ENCODE measurements at regions not wholly inside any gene's neighbourhood (a gene's known extent, or its start where the extent isn't known, plus 50 kb on each side); places are given as distances from the start of the nearest gene placed in this dataset.

- H3K27me3 Mint-ChIP-seq (ENCODE audit: low read depth) = peaks cover 85% of the 10 kb centered on the region
- H3K4me1 Mint-ChIP-seq (ENCODE audit: low read depth) = peaks cover 6% of the 10 kb centered on the region
- H3K27ac Mint-ChIP-seq = no peak overlapping the region
- no peaks in the 10 kb centered on the region for H3K9me3 Mint-ChIP-seq
- no peak overlapping the region for H3K4me3 Mint-ChIP-seq
- no peaks in the 10 kb centered on the region for H3K36me3 Mint-ChIP-seq (ENCODE audit: low read depth)
These were observed 89.5 kb downstream of the ESM1 start for GRCh38 chr5:54895816-54896341.

- no peaks in the 10 kb centered on the region for H3K36me3 Mint-ChIP-seq (ENCODE audit: low read depth)
- no peaks in the 10 kb centered on the region for H3K9me3 Mint-ChIP-seq
- no peak overlapping the region for H3K4me3 Mint-ChIP-seq
- H3K27me3 Mint-ChIP-seq (ENCODE audit: low read depth) = peaks cover 89% of the 10 kb centered on the region
- H3K27ac Mint-ChIP-seq = no peak overlapping the region
- H3K4me1 Mint-ChIP-seq (ENCODE audit: low read depth) = peaks cover 6% of the 10 kb centered on the region
These were observed 90.2 kb downstream of the ESM1 start for GRCh38 chr5:54894957-54895815.

DNA sequence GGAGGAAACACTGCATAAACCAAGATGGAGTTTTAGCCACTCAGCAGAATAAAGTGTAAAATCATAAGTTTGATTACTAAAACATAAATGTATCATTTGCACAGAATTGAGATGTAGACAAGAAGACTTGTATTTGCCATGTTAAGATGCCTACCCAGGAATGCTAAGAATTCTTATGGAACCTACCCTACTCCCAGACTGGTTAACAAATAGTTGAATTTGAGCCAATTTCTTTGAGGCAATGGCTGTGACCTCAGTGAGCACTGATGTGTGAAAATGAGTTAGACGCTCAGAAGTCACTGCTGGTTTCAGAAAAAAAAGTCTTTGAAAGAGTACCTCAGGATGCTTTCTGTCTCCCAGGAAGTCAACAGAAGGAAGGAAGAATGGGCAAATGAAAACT, 95.6 kb downstream of the ESM1 start:
- Mint-ChIP-seq H3K36me3 (ENCODE audit: low read depth) (no peaks in the 10 kb centered on the region), H3K9me3 (no peaks in the 10 kb centered on the region), H3K27me3 (ENCODE audit: low read depth) (peaks cover 91% of the 10 kb centered on the region), H3K4me1 (ENCODE audit: low read depth) (peaks cover 4% of the 10 kb centered on the region), H3K4me3 (no peak overlapping the region), H3K27ac (no peak overlapping the region)

- no peaks in the 10 kb centered on the region for H3K9me3 Mint-ChIP-seq
- H3K27me3 Mint-ChIP-seq (ENCODE audit: low read depth) = peaks cover 94% of the 10 kb centered on the region
- H3K4me3 Mint-ChIP-seq = no peak overlapping the region
- H3K4me1 Mint-ChIP-seq (ENCODE audit: low read depth) = peaks cover 10% of the 10 kb centered on the region
- no peaks in the 10 kb centered on the region for H3K36me3 Mint-ChIP-seq (ENCODE audit: low read depth)
- H3K27ac Mint-ChIP-seq = no peak overlapping the region
These were observed 97.7 kb downstream of the ESM1 start for GRCh38 chr5:54887663-54888062.

DNA sequence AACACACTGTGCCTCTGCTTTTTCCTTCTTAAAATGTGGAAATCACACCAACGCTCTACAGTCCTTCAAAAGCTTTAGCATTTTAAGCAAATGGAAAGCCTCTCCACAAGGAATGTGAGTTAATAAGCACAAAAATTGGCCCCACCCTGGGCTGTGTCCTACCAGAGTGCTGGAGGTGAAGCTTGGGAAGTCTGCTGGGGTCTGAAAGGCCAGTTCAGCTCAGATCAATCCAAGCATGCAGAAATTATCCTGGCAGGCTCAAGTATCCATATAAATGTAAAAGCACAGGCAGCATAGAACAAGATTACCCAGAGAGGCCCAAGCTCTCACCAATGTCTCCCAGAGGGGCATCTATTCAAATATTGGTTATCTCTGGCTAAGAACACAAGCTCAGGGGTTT, 98.5 kb downstream of the ESM1 start:
- H3K27me3 Mint-ChIP-seq (ENCODE audit: low read depth) = peaks cover 94% of the 10 kb centered on the region
- H3K27ac Mint-ChIP-seq = no peak overlapping the region
- H3K36me3 Mint-ChIP-seq (ENCODE audit: low read depth) = no peaks in the 10 kb centered on the region
- peaks cover 10% of the 10 kb centered on the region for H3K4me1 Mint-ChIP-seq (ENCODE audit: low read depth)
- H3K9me3 Mint-ChIP-seq = no peaks in the 10 kb centered on the region
- no peak overlapping the region for H3K4me3 Mint-ChIP-seq

DNA sequence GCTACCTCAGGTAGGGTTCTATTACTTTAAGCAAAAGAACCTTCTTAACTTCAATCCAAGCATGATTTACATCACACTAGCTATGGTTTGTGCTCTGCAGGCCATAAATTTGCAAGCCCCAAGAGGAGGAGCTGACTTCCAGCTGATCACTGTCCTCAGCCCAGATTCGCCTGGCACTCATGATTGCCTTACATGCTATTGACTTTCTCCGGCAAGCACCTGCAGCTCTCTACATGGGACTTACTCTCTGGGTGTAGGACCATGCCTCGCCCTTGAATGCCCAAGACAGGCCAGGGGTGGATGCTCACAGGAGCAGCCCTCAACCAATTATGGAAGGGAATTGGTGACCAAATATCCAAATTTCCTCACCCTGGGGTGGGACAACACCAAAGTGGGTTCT, 99.8 kb downstream of the ESM1 start:
- H3K36me3 Mint-ChIP-seq (ENCODE audit: low read depth) = no peaks in the 10 kb centered on the region
- no peak overlapping the region for H3K27ac Mint-ChIP-seq
- no peaks in the 10 kb centered on the region for H3K9me3 Mint-ChIP-seq

GRCh38 chr5:54884195-54884536, 101.2 kb downstream of the ESM1 start:
- H3K36me3 Mint-ChIP-seq (ENCODE audit: low read depth) = no peaks in the 10 kb centered on the region
- H3K27ac Mint-ChIP-seq = no peak overlapping the region
- H3K4me3 Mint-ChIP-seq = no peak overlapping the region
- peaks cover 10% of the 10 kb centered on the region for H3K4me1 Mint-ChIP-seq (ENCODE audit: low read depth)
- peaks cover 90% of the 10 kb centered on the region for H3K27me3 Mint-ChIP-seq (ENCODE audit: low read depth)
- no peaks in the 10 kb centered on the region for H3K9me3 Mint-ChIP-seq

More for the DNA sequence above, 99.8 kb downstream of the ESM1 start:
- peaks cover 13% of the 10 kb centered on the region for H3K4me1 Mint-ChIP-seq (ENCODE audit: low read depth)
- no peak overlapping the region for H3K4me3 Mint-ChIP-seq
- H3K27me3 Mint-ChIP-seq (ENCODE audit: low read depth) = peaks cover 95% of the 10 kb centered on the region

DNA sequence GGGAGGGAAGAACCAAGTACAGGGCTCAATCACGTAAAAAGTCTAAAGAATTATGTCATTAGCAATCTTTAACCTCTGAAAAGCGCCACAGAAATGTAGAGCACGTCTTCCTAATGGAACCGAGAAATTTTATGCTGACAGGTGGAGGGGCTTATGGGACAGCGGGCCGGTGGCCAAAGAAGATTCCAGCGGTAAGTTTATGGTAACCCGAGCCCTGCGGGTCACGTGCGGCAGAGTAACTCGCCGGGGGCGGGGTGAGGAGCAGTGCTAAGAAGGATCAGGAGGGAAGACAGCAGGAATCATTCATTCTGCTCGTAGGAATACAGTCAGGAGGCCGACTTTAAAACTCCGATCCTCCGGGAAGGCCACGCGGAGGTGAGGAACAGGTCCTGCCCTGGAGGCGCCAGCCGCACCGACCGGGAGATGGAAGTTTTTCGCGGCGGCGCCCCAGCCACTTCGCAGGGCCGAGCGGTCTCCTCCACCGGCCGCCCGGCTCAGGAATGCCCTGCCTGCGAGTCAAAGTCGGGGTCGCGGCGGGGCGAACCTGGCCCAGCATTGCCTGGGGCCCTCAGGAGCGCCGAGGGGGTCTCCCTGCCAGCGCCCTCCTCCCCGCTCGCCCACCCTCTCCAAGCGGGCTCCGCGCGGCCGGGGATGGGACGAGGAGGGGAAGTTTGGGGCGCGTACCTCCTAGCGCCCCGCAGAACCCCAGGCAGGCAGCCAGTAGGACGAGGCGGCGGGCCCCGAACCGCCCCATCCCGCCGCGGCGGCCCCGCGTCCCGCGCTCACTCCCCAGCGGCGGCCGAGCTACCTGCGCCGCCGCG, 101.8 kb downstream of the ESM1 start:
- no peaks in the 10 kb centered on the region for H3K9me3 Mint-ChIP-seq
- peaks cover 9% of the 10 kb centered on the region for H3K4me1 Mint-ChIP-seq (ENCODE audit: low read depth)
- H3K27me3 Mint-ChIP-seq (ENCODE audit: low read depth) = peaks cover 87% of the 10 kb centered on the region
- no peaks in the 10 kb centered on the region for H3K36me3 Mint-ChIP-seq (ENCODE audit: low read depth)
- H3K27ac Mint-ChIP-seq = no peak overlapping the region
- peak overlapping the region; percentile 59 for H3K4me3 Mint-ChIP-seq

DNA sequence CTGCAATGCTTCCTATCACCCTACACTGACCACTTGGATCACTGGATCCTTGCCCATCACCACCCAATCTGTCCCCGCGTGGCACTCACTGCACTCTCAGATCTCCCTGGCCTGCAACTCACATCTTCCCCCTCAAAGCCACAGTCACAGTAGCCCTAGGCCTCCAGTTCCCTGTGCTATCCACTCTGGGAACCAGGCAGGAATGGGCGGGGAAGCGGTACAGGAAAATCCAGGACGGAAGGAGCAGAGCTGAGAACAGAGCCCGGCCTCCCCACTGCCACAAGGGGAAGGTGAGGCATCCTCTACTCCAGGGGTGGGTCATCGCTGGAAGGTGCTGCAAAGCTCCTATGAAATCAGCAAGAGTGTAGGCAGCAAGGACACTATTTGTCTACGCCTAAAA, 102.6 kb downstream of the ESM1 start:
- peaks cover 84% of the 10 kb centered on the region for H3K27me3 Mint-ChIP-seq (ENCODE audit: low read depth)
- peaks cover 9% of the 10 kb centered on the region for H3K4me1 Mint-ChIP-seq (ENCODE audit: low read depth)
- no peak overlapping the region for H3K27ac Mint-ChIP-seq
- H3K36me3 Mint-ChIP-seq (ENCODE audit: low read depth) = no peaks in the 10 kb centered on the region
- peak overlapping the region; percentile 59 for H3K4me3 Mint-ChIP-seq
- H3K9me3 Mint-ChIP-seq = no peaks in the 10 kb centered on the region

DNA sequence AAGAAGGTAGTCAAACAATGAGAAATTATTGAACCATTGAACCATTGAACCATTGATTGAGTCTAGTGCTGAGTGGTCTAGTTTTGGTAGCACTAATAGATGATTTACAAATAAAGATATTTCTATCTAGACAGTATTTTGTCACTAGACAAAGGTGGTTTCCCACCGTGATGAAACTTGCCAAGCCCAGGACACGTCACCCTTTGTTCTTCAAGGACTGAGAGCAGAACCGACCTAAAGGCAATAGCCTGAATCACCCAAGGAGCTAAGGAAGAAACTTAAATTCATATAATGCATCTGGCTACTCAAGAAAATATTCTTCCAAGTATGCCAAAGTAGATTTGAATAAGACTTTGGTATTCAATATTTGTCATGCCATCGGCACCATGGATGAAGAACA, 103.3 kb downstream of the ESM1 start:
- Mint-ChIP-seq H3K36me3 (ENCODE audit: low read depth) (no peaks in the 10 kb centered on the region), H3K4me3 (no peak overlapping the region), H3K27ac (no peak overlapping the region)

GRCh38 chr5:54881286-54882005, 103.9 kb downstream of the ESM1 start:
- no peak overlapping the region for H3K4me3 Mint-ChIP-seq
- peaks cover 11% of the 10 kb centered on the region for H3K4me1 Mint-ChIP-seq (ENCODE audit: low read depth)
- H3K9me3 Mint-ChIP-seq = no peaks in the 10 kb centered on the region
- H3K36me3 Mint-ChIP-seq (ENCODE audit: low read depth) = no peaks in the 10 kb centered on the region
- H3K27ac Mint-ChIP-seq = no peak overlapping the region
- peaks cover 81% of the 10 kb centered on the region for H3K27me3 Mint-ChIP-seq (ENCODE audit: low read depth)

More for the DNA sequence above, 103.3 kb downstream of the ESM1 start:
- H3K9me3 Mint-ChIP-seq = no peaks in the 10 kb centered on the region
- peaks cover 81% of the 10 kb centered on the region for H3K27me3 Mint-ChIP-seq (ENCODE audit: low read depth)
- peaks cover 11% of the 10 kb centered on the region for H3K4me1 Mint-ChIP-seq (ENCODE audit: low read depth)

- H3K27ac Mint-ChIP-seq = no peak overlapping the region
- H3K27me3 Mint-ChIP-seq (ENCODE audit: low read depth) = peaks cover 74% of the 10 kb centered on the region
These were observed 108.4 kb downstream of the ESM1 start for GRCh38 chr5:54876976-54877375.

DNA sequence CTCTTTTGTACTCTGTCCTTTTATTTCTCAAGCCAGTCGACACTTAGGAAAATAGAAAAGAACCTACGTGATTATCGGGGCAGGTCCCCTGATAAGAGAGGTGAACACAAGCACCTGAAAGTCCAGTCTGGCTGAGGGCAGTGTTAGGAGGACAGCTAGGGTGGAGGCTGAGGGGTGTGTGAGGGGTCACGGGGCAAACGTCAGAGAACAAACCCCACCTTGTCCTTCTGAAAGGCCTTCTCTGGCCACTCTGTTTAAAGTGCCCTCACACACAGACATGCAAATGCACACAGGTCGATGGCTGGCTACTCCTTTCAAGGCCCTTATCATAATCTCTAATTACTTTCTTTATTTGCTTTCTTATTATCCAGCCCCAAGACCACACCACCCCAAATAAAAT, 108.8 kb downstream of the ESM1 start:
- peaks cover 2% of the 10 kb centered on the region for H3K4me1 Mint-ChIP-seq (ENCODE audit: low read depth)
- H3K36me3 Mint-ChIP-seq (ENCODE audit: low read depth) = no peaks in the 10 kb centered on the region
- H3K9me3 Mint-ChIP-seq = no peaks in the 10 kb centered on the region
- H3K27ac Mint-ChIP-seq = no peak overlapping the region
- no peak overlapping the region for H3K4me3 Mint-ChIP-seq
- peaks cover 74% of the 10 kb centered on the region for H3K27me3 Mint-ChIP-seq (ENCODE audit: low read depth)

More at GRCh38 chr5:54876976-54877375, 108.4 kb downstream of the ESM1 start:
- H3K4me1 Mint-ChIP-seq (ENCODE audit: low read depth) = peaks cover 5% of the 10 kb centered on the region
- H3K4me3 Mint-ChIP-seq = no peak overlapping the region
- H3K9me3 Mint-ChIP-seq = no peaks in the 10 kb centered on the region
- H3K36me3 Mint-ChIP-seq (ENCODE audit: low read depth) = no peaks in the 10 kb centered on the region

DNA sequence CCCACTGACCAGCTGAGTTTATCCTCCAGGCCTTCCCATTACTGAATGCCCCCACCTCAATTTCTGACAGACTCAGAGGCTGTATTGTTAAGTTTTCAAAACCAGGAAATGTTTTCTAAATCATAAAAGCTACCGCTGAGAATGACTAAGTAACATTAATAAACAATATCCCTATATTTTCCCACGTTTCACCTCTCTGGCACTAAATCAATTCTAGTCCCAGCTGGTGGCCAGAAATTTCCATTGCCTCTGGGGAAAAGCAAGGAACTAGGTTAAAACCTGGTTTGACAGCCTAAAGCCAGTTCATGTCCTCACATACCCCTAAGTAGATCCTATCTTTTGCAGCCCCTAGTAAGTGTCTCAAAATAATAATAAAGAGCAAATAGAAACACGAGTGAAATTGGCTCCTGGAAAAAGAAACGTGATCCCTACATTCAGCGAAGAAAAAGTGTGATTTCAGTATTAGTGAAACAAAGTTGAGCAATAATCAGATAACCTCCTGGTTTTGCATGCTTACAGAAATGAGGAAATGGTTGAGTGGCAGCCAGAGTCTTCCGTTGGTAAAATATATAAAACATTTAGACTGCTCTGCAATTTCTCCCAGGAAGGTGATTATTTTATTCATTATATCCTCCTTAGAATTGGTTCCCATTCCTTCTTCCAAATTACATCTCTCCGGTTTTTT, 110.9 kb downstream of the ESM1 start:
- Mint-ChIP-seq H3K9me3 (no peaks in the 10 kb centered on the region), H3K27ac (no peak overlapping the region), H3K27me3 (ENCODE audit: low read depth) (peaks cover 78% of the 10 kb centered on the region), H3K4me1 (ENCODE audit: low read depth) (peaks cover 2% of the 10 kb centered on the region), H3K36me3 (ENCODE audit: low read depth) (no peaks in the 10 kb centered on the region), H3K4me3 (no peak overlapping the region)
